IPS-NIHi7 (cell line): ENCODE measurements at regions not wholly inside any gene's neighbourhood (a gene's known extent, or its start where the extent isn't known, plus 50 kb on each side); places are given as distances from the start of the nearest gene placed in this dataset.
"Not testable (repeated sequence)": the region's sequence is repeated elsewhere in the genome, so short reads cannot be mapped to it uniquely, and the experiment has no call there.

Source experiments
- DNase-seq: peaks from one replicate; pipeline ENCODE4 v3.0.0; 2012; ENCODE audit warnings: mixed read lengths; ENCODE audit errors: extremely low spot score

DNA sequence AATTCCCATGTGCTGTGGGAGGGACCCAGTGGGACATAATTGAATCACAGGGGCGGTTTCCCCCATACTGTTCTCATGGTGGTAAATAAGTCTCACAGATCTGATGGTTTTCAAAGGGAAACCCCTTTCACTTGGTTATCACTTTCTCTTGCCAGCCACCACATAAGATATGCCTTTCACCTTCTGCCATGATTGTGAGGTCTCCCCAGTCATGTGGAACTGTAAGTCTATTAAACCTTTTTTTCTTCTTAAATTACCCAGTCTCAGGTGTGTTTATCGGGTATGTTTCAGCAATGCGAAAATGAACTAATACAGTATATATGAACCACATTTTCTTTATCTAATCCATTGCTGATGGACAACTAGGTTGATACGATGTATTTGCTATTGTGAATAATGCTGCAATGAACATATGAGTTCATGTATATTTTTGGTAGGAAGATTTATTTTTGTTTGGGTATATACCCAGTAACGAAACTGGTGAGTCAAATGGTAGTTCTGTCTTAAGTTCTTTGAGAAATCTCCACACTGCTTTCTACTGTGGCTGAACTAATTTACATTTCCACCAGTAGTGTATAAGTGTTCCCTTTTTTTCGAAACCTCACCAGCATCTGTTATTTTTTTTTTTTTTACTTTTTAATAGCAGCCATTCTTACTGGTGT lies 70.0 kb upstream of the HGF start:
- DNase-seq = no peak

DNA sequence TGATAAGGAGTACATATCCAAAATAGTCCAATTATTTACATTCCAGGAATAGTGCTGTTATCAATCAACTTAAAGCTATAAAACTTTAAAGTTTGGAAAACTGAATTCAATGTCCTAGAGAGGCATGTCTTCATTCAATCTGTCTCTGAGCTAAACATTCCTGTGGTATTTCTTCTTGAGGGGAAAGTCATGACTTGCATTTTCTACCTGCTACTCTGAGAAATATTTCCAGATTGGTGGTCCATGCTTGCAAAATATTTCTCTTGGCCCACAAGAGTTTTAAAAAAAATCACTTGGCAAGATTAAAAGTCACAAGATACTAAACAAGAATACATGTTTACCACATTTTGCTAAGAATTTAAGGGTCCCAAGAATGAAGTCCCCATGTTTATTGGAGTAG lies 63.6 kb upstream of the HGF start:
- no peak for DNase-seq

DNA sequence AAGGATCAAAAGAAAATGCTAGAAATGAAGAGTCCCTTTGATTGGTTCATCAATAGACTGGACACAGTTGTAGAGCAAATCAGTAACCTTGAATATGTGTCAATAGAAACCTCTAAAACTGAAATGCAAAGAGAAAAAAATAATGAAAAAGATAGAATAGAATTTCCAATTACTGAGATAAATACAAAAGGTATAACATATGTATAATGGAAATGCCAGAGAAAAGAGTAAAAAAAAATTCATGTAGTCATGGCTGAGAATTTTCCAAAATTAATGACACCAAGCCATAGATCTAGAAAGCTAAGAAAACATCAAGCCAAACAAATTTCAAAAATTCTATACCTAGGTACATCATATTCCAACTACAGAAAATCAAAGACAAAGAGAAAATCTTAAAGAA lies 62.0 kb upstream of the HGF start:
- no peak for DNase-seq

DNA sequence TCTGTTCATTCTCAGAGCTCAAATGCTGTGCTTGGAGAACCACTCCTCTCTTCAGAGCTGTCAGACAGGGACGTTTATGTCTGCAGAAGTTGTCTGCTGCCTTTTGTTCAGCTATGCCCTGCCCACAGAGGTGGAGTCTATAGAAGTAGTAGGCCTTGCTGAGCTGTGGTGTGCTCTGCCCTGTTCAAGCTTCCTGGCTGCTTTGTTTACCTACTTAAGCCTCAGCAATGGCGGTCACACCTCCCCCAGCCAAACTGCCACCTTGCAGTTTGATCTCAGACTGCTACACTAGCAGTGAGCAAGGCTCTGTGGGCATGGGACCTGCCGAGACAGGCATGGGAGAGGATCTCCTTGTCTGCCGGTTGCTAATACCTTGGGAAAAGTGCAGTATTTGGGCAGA lies 59.7 kb upstream of the HGF start:
- not testable (repeated sequence) for DNase-seq

DNA sequence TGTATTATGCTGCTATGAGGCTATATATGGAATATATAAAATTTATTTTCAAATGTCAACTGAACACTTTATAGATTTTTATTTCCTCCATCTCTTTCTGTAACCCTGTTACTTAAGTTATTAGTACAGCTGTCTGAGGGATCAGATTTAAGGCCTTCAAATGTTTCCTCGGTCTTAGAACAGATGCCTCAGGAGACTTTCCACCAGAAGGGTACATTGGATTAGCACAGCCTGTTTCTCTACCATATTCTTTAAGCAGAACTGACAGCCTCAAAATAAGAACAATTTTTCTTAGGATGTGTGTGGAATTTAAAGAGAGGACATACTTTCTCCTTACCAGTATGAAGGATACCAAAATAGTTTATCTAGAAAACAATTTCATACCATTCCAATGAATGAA lies 53.0 kb upstream of the HGF start:
- no peak for DNase-seq

DNA sequence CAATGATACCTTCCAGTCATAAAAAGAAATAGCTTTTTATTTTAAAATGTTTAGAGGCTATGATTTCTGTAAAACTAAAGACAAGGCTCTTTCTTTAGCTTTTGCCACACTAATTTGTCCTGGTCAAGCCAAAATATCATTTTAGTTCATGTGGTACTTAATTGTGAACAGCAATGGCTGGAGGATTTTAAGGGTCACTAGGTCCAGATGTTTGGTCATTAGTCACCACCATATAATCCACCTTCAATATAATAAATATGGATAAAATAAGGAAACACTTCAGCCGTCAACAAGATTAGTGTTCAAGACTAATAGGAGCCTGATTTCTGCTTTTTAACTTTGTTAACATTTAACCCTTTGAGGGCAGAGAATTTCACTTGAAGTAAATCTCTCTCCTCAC lies 50.0 kb upstream of the HGF start:
- no peak for DNase-seq
